Hepatic stellate cell (primary cell): ENCODE measurements at regions not wholly inside any gene's neighbourhood (a gene's known extent, or its start where the extent isn't known, plus 50 kb on each side); places are given as distances from the start of the nearest gene placed in this dataset.
"Not testable (repeated sequence)": the region's sequence is repeated elsewhere in the genome, so short reads cannot be mapped to it uniquely, and the experiment has no call there.

Source experiments
- DNase-seq: peaks from one replicate; pipeline ENCODE4 v3.0.0; 2011; ENCODE audit warnings: low spot score

GRCh38 chr10:108003061-108003460 is 838.6 kb upstream of the SORCS1 start:
- DNase-seq, result no peak

DNA sequence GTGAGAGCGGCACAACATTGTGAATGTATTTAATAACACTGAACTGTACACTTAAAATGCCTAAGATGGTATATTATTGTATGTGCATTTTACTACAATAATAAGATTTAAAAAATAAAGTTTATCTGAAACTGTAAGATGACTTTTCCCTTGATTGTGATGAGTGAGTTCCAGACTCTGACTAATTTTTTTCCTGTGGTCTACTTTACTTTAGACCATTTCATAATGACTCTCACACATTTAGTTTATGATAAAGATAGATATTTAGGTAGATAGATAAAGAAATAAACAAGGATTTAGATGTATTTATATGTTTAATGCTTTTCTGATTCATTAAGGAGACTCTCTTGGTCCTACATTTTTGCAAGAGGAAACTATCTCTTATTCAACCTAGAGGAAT is 835.9 kb upstream of the SORCS1 start:
- DNase-seq, result no peak

DNA sequence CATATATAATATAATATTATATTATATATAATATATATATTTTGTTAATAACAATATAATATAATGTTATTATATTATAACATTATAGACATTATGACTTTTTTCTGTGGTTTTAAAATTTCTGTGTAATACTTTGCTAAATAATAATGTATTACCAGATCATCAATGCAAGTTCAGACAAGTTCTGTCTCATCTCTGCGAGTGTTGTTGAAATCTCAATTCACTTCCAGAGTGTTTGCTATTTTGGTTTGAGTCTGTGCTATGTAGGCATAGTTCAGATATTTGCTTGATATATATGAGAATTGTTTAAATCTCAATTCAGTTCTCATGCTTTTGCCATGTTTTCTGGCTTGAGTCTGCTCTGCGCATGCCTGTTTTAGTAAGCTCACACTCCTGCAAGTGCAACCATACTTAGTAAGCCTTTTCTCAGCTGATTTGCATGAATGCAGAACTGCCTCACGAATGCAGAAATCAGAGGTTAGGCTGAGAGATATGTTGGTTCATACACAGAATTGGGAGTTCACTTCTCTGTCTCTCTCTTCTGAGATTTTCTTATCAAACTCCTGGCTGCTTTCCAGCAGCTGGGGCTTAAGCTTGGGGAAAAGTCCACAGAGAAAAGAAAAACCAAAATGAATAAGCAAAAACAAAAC is 830.2 kb upstream of the SORCS1 start:
- DNase-seq, result no peak

DNA sequence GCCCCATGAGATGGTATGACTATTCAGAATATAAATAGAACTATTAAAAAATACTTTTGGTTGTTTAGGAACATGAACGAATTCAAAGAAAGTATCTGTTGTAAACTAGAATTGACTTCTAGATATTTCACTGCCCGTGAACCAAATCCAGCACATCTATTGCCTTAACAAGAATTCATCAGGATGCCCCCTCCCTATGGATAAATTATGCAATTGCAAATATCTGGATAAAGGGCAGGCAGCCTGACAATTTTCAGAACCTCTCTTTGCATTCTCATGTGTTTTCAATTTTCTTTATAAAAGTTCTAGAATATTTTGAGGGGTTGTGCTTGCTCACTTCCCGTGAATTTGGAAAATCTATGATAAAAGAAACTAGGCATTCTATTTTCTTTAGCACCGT is 822.1 kb upstream of the SORCS1 start:
- DNase-seq, result no peak

DNA sequence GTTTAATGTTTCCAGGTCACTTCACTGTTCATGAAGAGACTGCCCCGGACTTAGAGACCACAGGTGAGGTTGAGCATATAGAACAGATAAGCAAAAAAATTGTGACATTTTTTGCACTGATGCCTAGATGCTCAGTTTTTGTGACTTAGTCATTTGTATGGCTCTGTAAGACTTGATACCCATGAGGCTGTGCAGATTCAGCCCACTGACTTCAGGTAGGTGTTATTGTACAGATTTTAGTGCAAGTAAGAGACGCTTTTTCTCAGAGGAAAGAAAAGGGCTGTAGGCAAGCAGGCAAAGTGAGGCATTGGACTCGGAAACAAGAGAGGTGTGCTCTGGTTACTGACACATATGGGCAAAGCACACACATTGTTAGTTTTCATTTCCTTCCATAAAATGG is 820.1 kb upstream of the SORCS1 start:
- no peak for DNase-seq

DNA sequence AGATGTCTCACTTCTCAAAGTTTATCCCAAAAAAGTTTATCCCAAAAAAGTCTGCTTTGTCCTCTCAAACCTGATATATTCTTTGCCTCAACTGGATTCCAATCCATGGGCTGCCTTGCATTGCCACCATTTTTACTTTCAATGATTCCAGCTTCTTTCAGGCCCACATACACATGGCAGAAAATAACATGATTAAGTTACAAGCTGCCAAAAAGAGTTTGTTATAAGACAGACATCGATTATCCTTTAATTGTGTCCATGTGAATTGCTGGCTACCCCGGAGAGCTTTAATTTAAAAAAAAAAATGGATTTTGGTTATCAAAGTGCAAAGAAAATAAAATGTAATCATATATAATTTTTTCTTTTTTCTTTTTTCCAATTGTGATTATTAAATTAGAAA is 819.6 kb upstream of the SORCS1 start:
- no peak for DNase-seq

- DNase-seq, result no peak
Observed at GRCh38 chr10:107978455-107978854, 813.9 kb upstream of the SORCS1 start.

DNA sequence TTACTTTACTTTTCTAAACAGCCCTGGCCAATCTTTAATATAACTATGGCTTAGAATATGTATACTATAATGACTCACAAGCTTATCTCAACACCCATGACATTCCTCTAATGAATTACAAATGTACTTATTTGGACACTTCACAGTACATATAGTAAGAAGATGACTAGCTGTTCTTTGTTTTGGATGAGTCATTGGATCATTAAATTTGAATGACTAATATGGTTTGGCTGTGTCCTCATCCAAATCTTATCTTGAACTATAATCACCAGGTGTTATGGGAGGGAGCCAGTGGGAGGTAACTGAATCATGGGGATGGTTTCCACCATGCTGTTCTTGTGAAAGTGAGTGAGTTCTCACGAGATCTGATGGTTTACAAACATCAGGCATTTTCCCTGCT is 807.5 kb upstream of the SORCS1 start:
- no peak for DNase-seq

DNA sequence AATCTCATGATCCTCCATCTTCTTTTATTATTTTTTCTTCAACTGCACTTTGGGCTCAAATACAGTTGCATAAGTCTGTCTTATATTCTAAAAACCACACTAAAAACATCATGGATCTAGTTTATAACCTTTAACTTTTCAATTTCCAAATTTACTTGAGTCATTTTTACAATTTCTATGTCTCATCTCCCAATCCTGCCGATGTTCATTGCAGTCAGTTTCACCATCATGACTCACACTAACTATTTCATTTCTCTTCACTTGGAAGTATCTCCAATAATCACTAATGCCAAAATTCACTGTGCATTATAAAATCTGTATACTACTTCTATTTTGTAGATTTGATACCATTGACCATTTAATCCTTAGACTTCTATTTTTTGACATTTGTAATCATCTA is 806.9 kb upstream of the SORCS1 start:
- DNase-seq, result no peak

- no peak for DNase-seq
Observed at GRCh38 chr10:107970512-107970911, 806.0 kb upstream of the SORCS1 start.

DNA sequence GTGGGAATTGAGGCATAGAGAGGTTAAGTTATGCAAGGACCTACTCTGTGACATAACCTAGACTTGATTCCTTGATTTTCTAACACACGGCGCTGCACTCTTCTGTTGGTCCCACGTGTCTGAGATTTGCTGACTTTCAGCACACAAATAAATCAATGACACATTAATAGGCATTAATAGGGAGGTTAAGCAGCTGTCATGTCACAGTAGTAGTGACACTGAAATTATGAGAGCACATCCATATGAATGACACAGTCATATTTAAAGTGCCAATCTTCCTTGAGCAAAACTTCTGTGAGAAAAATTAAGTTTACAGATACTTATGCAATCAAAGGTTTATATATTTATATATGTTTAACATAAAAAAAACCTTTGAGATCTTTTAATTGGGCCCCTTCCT is 805.4 kb upstream of the SORCS1 start:
- DNase-seq, result no peak

DNA sequence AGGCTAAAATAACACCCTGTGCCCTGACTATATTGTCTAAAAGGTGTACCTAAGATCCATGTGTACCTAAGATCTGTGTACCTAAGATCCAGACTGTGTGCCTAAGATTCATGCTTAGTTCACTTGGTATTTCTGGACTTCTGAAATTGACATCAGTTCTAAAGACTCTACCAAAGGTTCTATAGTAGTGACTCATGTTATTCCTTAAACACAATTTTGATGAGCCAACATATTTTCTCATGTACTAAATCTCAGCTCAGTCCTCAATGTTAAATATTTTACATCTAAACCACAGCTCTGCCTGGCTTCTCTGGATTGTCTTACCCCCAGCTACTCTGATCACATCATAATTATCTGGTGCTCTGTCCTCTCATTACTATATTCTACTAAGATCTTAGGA is 802.3 kb upstream of the SORCS1 start:
- DNase-seq, result no peak

- no peak for DNase-seq
Observed at GRCh38 chr10:107952649-107953556, 788.4 kb upstream of the SORCS1 start.

DNA sequence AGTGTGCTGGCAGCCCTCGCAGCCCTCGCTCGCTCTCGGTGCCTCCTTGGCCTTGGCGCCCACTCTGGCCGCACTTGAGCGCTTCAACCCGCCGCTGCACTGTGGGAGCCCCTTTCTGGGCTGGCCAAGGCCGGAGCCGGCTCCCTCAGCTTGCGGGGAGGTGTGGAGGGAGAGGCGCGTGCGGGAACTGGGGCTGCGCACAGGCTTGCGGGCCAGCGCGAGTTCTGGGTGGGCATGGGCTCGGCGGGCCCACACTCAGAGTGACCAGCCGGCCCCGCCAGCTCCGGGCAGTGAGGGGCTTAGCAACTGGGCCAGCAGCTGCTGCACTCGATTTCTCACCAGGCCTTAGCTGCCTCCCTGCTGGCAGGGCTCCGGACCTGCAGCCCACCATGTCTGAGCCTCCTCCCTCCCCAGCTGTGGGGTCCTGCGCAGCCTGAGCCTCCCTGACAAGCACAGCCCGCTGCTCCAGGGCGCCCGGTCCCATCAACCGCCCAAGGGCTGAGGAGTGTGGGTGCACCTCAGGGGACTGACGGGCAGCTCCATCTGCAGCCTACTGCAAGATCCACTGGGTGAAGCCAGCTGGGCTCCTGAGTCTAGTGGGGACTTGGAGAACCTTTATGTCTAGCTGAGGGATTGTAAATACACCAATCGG is 786.0 kb upstream of the SORCS1 start:
- DNase-seq, result not testable (repeated sequence)

DNA sequence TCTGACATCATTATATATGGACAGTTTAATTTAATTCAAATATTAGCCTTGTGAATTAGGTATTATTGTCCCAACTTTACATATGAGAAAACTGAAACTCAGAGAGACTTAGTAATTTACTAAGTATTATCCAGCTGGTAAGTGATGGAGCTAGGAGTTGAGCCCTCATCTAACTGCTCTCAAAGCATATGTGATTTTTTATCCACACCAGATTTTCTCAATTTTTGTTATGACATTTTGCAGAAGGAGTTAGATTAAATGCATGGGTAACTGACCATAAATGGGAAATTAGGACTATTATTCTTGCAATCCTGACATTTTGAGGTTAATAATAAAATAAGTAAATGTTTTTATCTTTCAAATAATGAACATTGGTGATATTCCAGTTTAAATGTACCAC is 778.3 kb upstream of the SORCS1 start:
- no peak for DNase-seq

- no peak for DNase-seq
Observed at GRCh38 chr10:107933076-107933475, 768.6 kb upstream of the SORCS1 start.

DNA sequence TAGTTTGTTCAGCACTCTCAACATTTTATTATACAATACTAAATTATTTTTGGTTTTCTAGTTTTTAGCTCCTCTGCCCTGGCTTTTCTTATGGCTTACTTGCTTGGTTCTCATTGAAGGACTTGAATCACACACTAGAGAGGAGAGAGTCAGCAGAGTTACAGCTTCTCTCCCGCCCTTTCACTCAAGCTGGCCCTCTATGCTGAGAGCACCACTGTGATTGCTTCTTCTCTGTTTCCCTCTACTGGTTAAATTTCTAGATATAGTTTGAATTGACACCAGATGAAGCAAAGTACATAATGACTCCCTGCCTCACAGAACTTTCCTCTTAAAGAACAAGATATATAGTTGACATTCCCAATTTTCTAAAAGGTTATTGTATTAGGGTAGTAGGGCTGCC is 767.3 kb upstream of the SORCS1 start:
- no peak for DNase-seq

DNA sequence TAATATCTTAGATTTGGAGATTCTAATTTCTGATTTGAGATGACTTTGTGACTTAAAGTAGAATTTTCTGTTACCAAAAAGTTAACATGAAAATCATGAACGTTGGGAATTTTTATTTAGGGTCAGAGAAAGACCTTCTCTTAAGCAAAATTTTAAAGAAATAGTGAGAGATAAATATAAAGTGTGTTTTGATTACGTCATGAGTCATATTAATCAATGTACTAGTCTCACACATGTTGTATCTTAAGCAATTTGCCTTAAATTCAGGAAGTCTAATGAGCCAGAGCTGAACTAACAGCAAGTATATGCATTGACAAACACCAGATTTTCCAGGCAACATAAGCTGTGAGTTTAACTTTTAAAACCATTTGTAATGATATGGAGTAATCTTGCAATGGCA is 765.5 kb upstream of the SORCS1 start:
- no peak for DNase-seq

GRCh38 chr10:107924458-107924857 is 760.0 kb upstream of the SORCS1 start:
- DNase-seq, result no peak

DNA sequence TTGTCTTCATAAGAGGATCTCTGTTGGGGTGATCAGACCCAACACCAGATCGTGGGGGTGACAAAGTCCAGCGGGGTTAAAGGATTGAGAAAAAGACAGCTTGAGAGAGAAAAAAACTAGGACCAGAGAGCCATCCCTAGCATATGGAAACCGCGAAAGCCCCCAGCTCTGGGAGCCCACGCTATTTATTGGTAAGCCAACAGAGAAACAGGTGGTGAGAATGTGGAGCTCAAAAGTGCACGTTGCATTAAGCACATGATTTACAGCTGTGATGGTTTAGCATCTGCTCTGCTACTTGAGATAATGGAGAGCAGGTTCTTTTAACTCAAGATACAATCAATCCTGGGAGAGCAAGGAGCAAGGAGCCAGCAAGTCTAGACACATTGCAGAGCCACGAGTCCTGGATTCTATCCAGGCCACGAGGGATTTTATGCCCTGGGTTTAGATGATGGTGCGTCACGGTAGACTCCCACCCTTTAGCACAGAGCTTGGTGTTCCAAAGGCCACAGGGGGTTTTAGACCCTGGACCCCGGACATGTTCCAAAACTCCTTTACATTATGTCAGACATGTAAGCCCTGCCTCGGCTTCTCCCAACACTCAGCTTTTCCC is 755.2 kb upstream of the SORCS1 start:
- no peak for DNase-seq

GRCh38 chr10:107918171-107918570 is 753.7 kb upstream of the SORCS1 start:
- no peak for DNase-seq

DNA sequence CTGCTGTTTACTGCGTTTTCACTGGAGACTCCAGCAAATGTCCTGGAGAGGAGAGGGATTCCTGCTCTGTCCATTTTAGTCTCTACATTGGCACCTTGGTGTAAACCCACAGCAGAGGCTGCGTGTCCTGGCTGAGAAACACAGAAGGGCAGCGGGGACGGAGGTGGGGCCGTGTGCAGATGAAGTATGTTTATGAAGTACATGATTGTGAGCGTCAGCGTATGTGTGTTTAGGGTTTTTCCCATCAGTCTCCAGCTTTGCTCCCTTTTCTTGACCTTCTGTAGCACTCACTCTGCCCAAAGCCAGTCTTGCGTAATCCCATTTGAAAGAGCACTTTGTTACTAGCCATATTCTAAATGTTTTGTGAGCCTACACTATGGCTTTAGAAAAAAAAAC is 750.7 kb upstream of the SORCS1 start:
- no peak for DNase-seq
